ENCODE measurements at regions not wholly inside any gene's neighbourhood (a gene's known extent, or its start where the extent isn't known, plus 50 kb on each side); places are given as distances from the start of the nearest gene placed in this dataset.
"Not testable (repeated sequence)": the region's sequence is repeated elsewhere in the genome, so short reads cannot be mapped to it uniquely, and the experiment has no call there.

DNA sequence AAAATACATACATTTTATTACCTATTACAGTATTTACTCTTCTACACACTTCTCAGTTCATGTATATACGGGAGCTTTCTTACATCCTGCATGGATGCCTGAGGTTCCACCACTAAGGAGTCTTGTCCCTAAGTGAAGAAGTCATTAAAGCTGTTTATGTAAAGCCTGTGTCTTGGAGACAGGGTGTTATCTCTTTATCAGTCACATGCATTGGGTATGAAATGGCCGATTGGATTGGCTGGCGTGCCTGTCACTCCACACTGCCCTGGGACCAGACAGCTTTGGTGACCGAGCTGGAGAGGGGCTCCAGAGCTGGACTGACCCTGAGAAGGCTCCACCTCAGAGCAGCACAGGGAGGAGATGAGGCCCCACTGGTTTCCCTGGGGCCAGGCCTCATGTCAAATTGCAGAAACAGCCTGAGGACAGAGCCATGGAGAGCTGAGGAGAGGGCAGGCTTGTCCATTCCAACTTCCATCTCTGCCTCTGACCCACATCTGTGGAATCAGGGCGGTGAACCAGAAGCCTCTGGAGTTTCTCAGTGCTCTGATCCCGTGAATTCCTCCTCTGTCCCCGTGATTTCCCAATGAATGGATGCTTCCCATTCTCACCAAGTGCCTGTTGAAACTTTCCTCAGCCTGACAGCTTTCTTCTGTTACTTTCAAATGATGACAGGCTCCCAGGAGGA is 628.8 kb downstream of the PRIM2 start:
- not testable (repeated sequence) for H3K27ac ChIP-seq (ENCODE audit: low read depth in 1 of 2, low read length in 2 of 2); H3K9me3 Mint-ChIP-seq; H3K4me1 Mint-ChIP-seq

DNA sequence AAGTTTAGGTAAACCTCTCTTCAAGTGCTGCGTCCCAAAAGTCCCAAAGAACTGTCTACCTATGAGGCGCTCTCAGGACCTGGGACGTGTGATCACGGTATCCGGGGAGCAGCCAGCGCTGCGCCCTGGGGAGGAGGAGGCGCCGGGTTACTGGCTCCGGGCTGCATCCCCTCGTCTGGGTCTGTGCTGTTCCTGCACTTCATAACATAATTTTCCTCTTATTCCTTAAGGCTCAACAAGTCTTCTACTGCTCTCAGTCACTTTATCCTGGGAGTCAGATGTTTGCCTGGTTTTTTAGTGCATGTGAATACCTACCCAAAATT is 629.3 kb downstream of the PRIM2 start:
- H3K79me2 ChIP-seq (ENCODE audit: insufficient read depth, low read length); H3K27ac ChIP-seq (ENCODE audit: low read depth in 1 of 2, low read length in 2 of 2); H3K9me3 Mint-ChIP-seq; H3K4me2 ChIP-seq (replicated peaks; ENCODE audit: extremely low read depth, low read length, poor library complexity, severe bottlenecking); H3K9ac ChIP-seq (ENCODE audit: insufficient read depth, low read length, poor library complexity, severe bottlenecking); H3K9me3 ChIP-seq (replicated peaks in 1 of 2; ENCODE audit: control insufficient read depth in 1 of 2, insufficient read depth in 1 of 2, low read length in 2 of 2); intact Hi-C loops (cut with micrococcal nuclease); H2AFZ ChIP-seq (ENCODE audit: insufficient read depth, low read depth, low read length, poor library complexity, severe bottlenecking); DNase-seq; H3K4me3 Mint-ChIP-seq; H3K27me3 ChIP-seq (ENCODE audit: control insufficient read depth in 2 of 2, insufficient read depth in 2 of 2, low read length in 2 of 2); H3K27me3 Mint-ChIP-seq (ENCODE audit: low read depth in 3 of 3); H4K20me1 ChIP-seq (ENCODE audit: insufficient read depth, low read length); H3K4me3 ChIP-seq (replicated peaks in 1 of 3; ENCODE audit: low read depth in 2 of 3, low read length in 3 of 3); H3K4me1 ChIP-seq (ENCODE audit: control insufficient read depth in 1 of 2, insufficient read depth in 2 of 2, low read length in 2 of 2); H3K4me1 Mint-ChIP-seq: not testable (repeated sequence)
- Mint-ChIP-seq H3K36me3 (peaks cover 32 to 52% of the 10 kb centered on the region in 2 donors), H3K27ac (peak overlapping the region in 2 of 7 donors; percentile 62 to 67)
- 90% methylated on average over 2 of the region's 11 CpGs for WGBS (ENCODE audit: insufficient coverage)
- peaks cover 2 to 22% of the 10 kb centered on the region in 2 donors for H3K36me3 ChIP-seq (replicated peaks in 1 of 2; ENCODE audit: control insufficient read depth in 1 of 2, insufficient read depth in 2 of 2, low read length in 2 of 2)

More for the DNA sequence above, 628.8 kb downstream of the PRIM2 start:
- Mint-ChIP-seq H3K36me3 (peaks cover 31 to 49% of the 10 kb centered on the region in 2 donors), H3K27ac (peak overlapping the region in 2 of 7 donors; percentile 62 to 67)
- H3K4me3 Mint-ChIP-seq; H3K27me3 ChIP-seq (ENCODE audit: control insufficient read depth in 2 of 2, insufficient read depth in 2 of 2, low read length in 2 of 2); H3K79me2 ChIP-seq (ENCODE audit: insufficient read depth, low read length); DNase-seq; H3K4me3 ChIP-seq (replicated peaks in 1 of 3; ENCODE audit: low read depth in 2 of 3, low read length in 3 of 3); H3K4me2 ChIP-seq (replicated peaks; ENCODE audit: extremely low read depth, low read length, poor library complexity, severe bottlenecking); H3K9ac ChIP-seq (ENCODE audit: insufficient read depth, low read length, poor library complexity, severe bottlenecking); intact Hi-C loops (cut with micrococcal nuclease); H2AFZ ChIP-seq (ENCODE audit: insufficient read depth, low read depth, low read length, poor library complexity, severe bottlenecking); H3K9me3 ChIP-seq (replicated peaks in 1 of 2; ENCODE audit: control insufficient read depth in 1 of 2, insufficient read depth in 1 of 2, low read length in 2 of 2); H3K4me1 ChIP-seq (ENCODE audit: control insufficient read depth in 1 of 2, insufficient read depth in 2 of 2, low read length in 2 of 2); H3K27me3 Mint-ChIP-seq (ENCODE audit: low read depth in 3 of 3); H4K20me1 ChIP-seq (ENCODE audit: insufficient read depth, low read length): not testable (repeated sequence)
- peaks cover 2 to 22% of the 10 kb centered on the region in 2 donors for H3K36me3 ChIP-seq (replicated peaks in 1 of 2; ENCODE audit: control insufficient read depth in 1 of 2, insufficient read depth in 2 of 2, low read length in 2 of 2)
- WGBS (ENCODE audit: insufficient coverage) = no CpG with 5 or more reads among the region's 7 CpGs

DNA sequence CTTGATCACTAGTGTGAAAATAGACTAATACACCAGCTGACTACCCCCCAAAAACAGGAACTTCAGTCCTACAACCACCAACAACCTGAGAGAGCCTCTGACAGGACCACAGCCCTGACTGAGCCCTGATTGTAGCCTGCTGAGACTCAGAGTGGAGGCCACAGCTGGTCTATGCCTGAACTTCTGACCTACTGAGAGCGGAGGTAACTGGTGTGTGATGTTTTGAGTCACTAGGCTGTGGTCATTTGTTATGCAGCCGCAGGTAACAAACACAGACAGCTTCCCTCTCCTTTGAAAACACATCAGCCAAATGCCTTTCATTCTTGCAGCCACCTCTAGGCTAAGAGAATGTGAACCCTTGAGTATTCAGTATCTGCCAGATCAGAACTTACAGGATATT is 631.1 kb downstream of the PRIM2 start:
- H3K4me1 Mint-ChIP-seq; H3K9me3 Mint-ChIP-seq; H3K9me3 ChIP-seq (replicated peaks in 1 of 2; ENCODE audit: control insufficient read depth in 1 of 2, insufficient read depth in 1 of 2, low read length in 2 of 2); H4K20me1 ChIP-seq (ENCODE audit: insufficient read depth, low read length); H3K79me2 ChIP-seq (ENCODE audit: insufficient read depth, low read length); H3K4me3 ChIP-seq (replicated peaks in 1 of 3; ENCODE audit: low read depth in 2 of 3, low read length in 3 of 3); H3K27me3 Mint-ChIP-seq (ENCODE audit: low read depth in 3 of 3); H2AFZ ChIP-seq (ENCODE audit: insufficient read depth, low read depth, low read length, poor library complexity, severe bottlenecking); H3K27ac Mint-ChIP-seq; H3K9ac ChIP-seq (ENCODE audit: insufficient read depth, low read length, poor library complexity, severe bottlenecking); DNase-seq; H3K27me3 ChIP-seq (ENCODE audit: control insufficient read depth in 2 of 2, insufficient read depth in 2 of 2, low read length in 2 of 2); H3K27ac ChIP-seq (ENCODE audit: low read depth in 1 of 2, low read length in 2 of 2); H3K4me2 ChIP-seq (replicated peaks; ENCODE audit: extremely low read depth, low read length, poor library complexity, severe bottlenecking); H3K4me3 Mint-ChIP-seq; H3K4me1 ChIP-seq (ENCODE audit: control insufficient read depth in 1 of 2, insufficient read depth in 2 of 2, low read length in 2 of 2); intact Hi-C loops (cut with micrococcal nuclease): not testable (repeated sequence)
- WGBS (ENCODE audit: insufficient coverage) = no CpG with 5 or more reads among the region's 2 CpGs
- H3K36me3 ChIP-seq (replicated peaks in 1 of 2; ENCODE audit: control insufficient read depth in 1 of 2, insufficient read depth in 2 of 2, low read length in 2 of 2) = peaks cover 2 to 22% of the 10 kb centered on the region in 2 donors
- peaks cover 36 to 55% of the 10 kb centered on the region in 2 donors for H3K36me3 Mint-ChIP-seq

DNA sequence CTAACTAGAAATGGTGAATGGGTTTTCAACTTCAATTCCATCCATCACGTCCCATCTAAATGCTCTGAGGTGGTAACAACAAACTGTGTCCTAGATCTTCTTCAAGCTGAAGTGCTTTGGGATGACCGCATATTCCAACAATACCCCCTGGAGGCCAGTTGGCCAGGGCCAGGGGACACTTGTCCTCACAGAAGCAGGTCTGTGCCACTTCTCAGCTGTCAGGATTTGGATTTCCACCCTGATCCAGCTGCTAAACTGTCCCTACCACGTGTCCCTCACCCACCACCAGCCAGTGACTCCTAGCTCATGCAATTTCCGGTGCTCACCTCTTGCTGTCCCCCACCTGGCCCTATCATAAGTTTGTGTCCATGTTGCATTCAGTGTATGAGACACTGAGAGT is 633.0 kb downstream of the PRIM2 start:
- H2AFZ ChIP-seq (ENCODE audit: insufficient read depth, low read depth, low read length, poor library complexity, severe bottlenecking); H3K27me3 ChIP-seq (ENCODE audit: control insufficient read depth in 2 of 2, insufficient read depth in 2 of 2, low read length in 2 of 2); H3K4me1 Mint-ChIP-seq; H3K79me2 ChIP-seq (ENCODE audit: insufficient read depth, low read length); intact Hi-C loops (cut with micrococcal nuclease); H3K4me3 ChIP-seq (replicated peaks in 1 of 3; ENCODE audit: low read depth in 2 of 3, low read length in 3 of 3); H3K9ac ChIP-seq (ENCODE audit: insufficient read depth, low read length, poor library complexity, severe bottlenecking); DNase-seq; H3K4me1 ChIP-seq (ENCODE audit: control insufficient read depth in 1 of 2, insufficient read depth in 2 of 2, low read length in 2 of 2); H3K27me3 Mint-ChIP-seq (ENCODE audit: low read depth in 3 of 3); H3K9me3 ChIP-seq (replicated peaks in 1 of 2; ENCODE audit: control insufficient read depth in 1 of 2, insufficient read depth in 1 of 2, low read length in 2 of 2); H3K4me2 ChIP-seq (replicated peaks; ENCODE audit: extremely low read depth, low read length, poor library complexity, severe bottlenecking); H3K27ac ChIP-seq (ENCODE audit: low read depth in 1 of 2, low read length in 2 of 2); H3K4me3 Mint-ChIP-seq; H4K20me1 ChIP-seq (ENCODE audit: insufficient read depth, low read length); H3K9me3 Mint-ChIP-seq: not testable (repeated sequence)
- no CpG with 5 or more reads among the region's 4 CpGs for WGBS (ENCODE audit: insufficient coverage)
- Mint-ChIP-seq H3K27ac (peak overlapping the region in 1 of 7 donors; percentile 58), H3K36me3 (peaks cover 36 to 61% of the 10 kb centered on the region in 2 donors)
- peaks cover 2 to 22% of the 10 kb centered on the region in 2 donors for H3K36me3 ChIP-seq (replicated peaks in 1 of 2; ENCODE audit: control insufficient read depth in 1 of 2, insufficient read depth in 2 of 2, low read length in 2 of 2)
